CD4-positive, alpha-beta T cell (primary cell): ENCODE measurements at regions not wholly inside any gene's neighbourhood (a gene's known extent, or its start where the extent isn't known, plus 50 kb on each side); places are given as distances from the start of the nearest gene placed in this dataset.

ENCODE experiments used
- ATAC-seq: fragments of 200-7000 bp; cut with Tn5 transposase; one replicate; pipeline ENCODE4 v1.10.0; 2022; ENCODE audit warnings: mild to moderate bottlenecking; ENCODE audit not compliant: poor library complexity
- CTCF ChIA-PET: fragments of 350-600 bp; sonication (Branson Sonifier 250); formaldehyde crosslinking; loops from one replicate; lab custom pipeline; 2021; ENCODE audit warnings: antibody characterized with exemption, inconsistent platforms; lab: Charles Lee
- POLR2A ChIA-PET: fragments of 350-600 bp; sonication (Branson Sonifier 250); formaldehyde crosslinking; loops from one replicate; lab custom pipeline; 2021; ENCODE audit warnings: antibody characterized with exemption, inconsistent platforms; lab: Charles Lee
- DNase-seq, 14 experiments: peaks; one replicate each; pipeline ENCODE4 v3.0.0-alpha.2; 2013 to 2020; ENCODE audit warnings: mixed read lengths in 2 of 14
- H3K27ac ChIP-seq, 2 donors: one replicate each; pipeline versions ENCODE4 v1.5.1 to v1.7.0; 2013; ENCODE audit warnings: low read length in 2 of 2, low read depth in 1 of 2, mild to moderate bottlenecking in 1 of 2
- H3K27me3 ChIP-seq, 2 experiments: 1 replicate in 1 of 2; 2 replicates in 1 of 2; pipeline versions ENCODE4 v1.6.1 to v1.7.0; 2013; ENCODE audit warnings: low read length in 2 of 2, control low read depth in 1 of 2, mild to moderate bottlenecking in 1 of 2, moderate library complexity in 1 of 2; ENCODE audit not compliant: insufficient read depth in 2 of 2, control insufficient read depth in 1 of 2
- H3K36me3 ChIP-seq: one replicate; pipeline ENCODE4 v1.6.1; 2013; ENCODE audit warnings: low read length, control low read depth; ENCODE audit not compliant: insufficient read depth
- H3K4me1 ChIP-seq: one replicate; pipeline ENCODE4 v1.6.1; 2013; ENCODE audit warnings: low read length, control low read depth; ENCODE audit not compliant: insufficient read depth
- H3K4me3 ChIP-seq: one replicate; pipeline ENCODE4 v1.5.1; 2013; ENCODE audit warnings: mild to moderate bottlenecking, low read length, moderate library complexity
- H3K9me3 ChIP-seq, 2 experiments: 1 replicate in 1 of 2; 2 replicates in 1 of 2; pipeline versions ENCODE4 v1.6.1 to v1.7.0; 2013; ENCODE audit warnings: low read length in 2 of 2, mild to moderate bottlenecking in 2 of 2, control low read depth in 1 of 2, moderate library complexity in 1 of 2; ENCODE audit not compliant: control insufficient read depth in 1 of 2, insufficient read depth in 1 of 2
- H3K27ac Mint-ChIP-seq: one replicate; pipeline ENCODE4 v1.8.0; 2020; ENCODE audit warnings: mixed read lengths
- H3K27me3 Mint-ChIP-seq: one replicate; pipeline ENCODE4 v1.8.0; 2021; ENCODE audit warnings: mixed read lengths
- H3K36me3 Mint-ChIP-seq: one replicate; pipeline ENCODE4 v1.8.0; 2021; ENCODE audit warnings: low read depth, mixed read lengths
- H3K4me1 Mint-ChIP-seq: one replicate; pipeline ENCODE4 v1.8.0; 2021; ENCODE audit warnings: low read depth, mixed read lengths
- H3K4me3 Mint-ChIP-seq: one replicate; pipeline ENCODE4 v1.8.0; 2020; ENCODE audit warnings: mild to moderate bottlenecking, mixed read lengths
- H3K9me3 Mint-ChIP-seq: one replicate; pipeline ENCODE4 v1.8.0; 2020; ENCODE audit warnings: mixed read lengths
- intact Hi-C, 2 experiments: fragments of 100-400 bp; cut with DNase I in 1 of 2; cut with micrococcal nuclease in 1 of 2; formaldehyde crosslinking; loops; one replicate each; pipeline versions ENCODE4 v1.15.1 to v1.9.0; 2023 to 2025; cut with DNase I, micrococcal nuclease
- TF ChIP-seq, protein P1 (sequence below): fragments of 200-600 bp; IDR thresholded peaks from one replicate; pipeline ENCODE4 v1.8.0; 2022; ENCODE audit warnings: antibody characterized with exemption, mild to moderate bottlenecking

DNA sequence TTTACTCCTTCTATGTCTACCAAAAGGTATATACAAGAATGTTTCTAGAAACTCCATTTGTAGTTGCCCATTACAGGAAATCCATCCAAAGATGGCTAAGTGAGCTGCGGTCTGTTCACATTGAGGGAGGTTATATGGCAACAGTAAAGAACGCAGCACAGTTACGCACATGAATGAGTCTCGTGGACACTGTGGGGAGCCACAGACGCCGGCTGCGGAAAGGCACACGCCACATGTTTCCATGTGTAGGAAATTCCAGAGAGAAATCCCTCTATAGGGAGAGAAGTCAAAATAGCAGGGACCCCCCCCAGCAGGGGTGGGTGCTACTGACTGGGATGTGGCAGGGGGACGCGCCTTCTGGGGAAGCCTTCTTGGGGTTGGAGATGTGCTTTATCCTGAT is 139.0 kb upstream of the NCOR2 start:
- TF ChIP-seq, protein P1, sequence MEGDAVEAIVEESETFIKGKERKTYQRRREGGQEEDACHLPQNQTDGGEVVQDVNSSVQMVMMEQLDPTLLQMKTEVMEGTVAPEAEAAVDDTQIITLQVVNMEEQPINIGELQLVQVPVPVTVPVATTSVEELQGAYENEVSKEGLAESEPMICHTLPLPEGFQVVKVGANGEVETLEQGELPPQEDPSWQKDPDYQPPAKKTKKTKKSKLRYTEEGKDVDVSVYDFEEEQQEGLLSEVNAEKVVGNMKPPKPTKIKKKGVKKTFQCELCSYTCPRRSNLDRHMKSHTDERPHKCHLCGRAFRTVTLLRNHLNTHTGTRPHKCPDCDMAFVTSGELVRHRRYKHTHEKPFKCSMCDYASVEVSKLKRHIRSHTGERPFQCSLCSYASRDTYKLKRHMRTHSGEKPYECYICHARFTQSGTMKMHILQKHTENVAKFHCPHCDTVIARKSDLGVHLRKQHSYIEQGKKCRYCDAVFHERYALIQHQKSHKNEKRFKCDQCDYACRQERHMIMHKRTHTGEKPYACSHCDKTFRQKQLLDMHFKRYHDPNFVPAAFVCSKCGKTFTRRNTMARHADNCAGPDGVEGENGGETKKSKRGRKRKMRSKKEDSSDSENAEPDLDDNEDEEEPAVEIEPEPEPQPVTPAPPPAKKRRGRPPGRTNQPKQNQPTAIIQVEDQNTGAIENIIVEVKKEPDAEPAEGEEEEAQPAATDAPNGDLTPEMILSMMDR, result no peak
- ChIA-PET CTCF (no interaction called here), POLR2A (no interaction called here)
- Mint-ChIP-seq H3K4me1 (no peaks in the 10 kb centered on the region), H3K4me3 (no peak overlapping the region), H3K27ac (no peak overlapping the region), H3K27me3 (no peaks in the 10 kb centered on the region), H3K36me3 (no peaks in the 10 kb centered on the region), H3K9me3 (no peaks in the 10 kb centered on the region)
- DNase-seq, result no peak
- Histone ChIP-seq H3K4me1 (no peaks in the 10 kb centered on the region), H3K4me3 (no peak overlapping the region), H3K36me3 (no peaks in the 10 kb centered on the region), H3K27ac (no peak overlapping the region), H3K27me3 (no peaks in the 10 kb centered on the region), H3K9me3 (peaks cover 0 to 10% of the 10 kb centered on the region in 2 experiments)
- intact Hi-C loops, result no loop called here
- ATAC-seq, result no peak

DNA sequence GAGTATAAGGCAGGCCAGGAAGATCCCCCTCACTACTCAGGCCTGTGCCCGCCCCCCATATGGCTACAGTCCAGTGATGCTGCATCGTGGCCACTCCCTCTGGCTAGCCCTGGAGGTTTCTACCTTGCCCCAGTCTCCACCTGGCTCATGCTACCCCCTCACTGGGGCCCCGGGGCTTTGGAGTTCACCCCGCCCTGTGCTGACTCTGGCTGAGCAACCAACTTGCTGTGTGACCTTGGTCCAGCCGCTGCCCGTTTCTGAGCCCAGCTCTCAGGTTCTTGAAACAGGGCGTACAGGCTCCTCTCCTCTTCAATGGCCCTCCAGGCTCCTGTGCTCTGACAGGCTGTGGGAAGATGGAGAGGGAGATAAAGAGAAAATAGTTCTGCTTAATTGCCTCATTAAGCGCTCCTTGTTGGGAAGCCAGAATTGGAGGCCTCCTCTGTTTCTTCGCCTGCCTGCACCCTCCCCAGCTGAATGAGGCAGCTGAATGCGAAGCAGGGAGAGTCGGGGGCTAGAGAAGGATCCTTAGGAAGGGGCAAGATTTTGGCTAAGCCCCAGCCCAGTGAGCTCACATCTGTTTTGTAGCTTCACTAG is 138.2 kb upstream of the NCOR2 start:
- Histone ChIP-seq H3K4me3 (no peak overlapping the region), H3K27me3 (no peaks in the 10 kb centered on the region), H3K9me3 (peaks cover 0 to 10% of the 10 kb centered on the region in 2 experiments), H3K36me3 (no peaks in the 10 kb centered on the region), H3K4me1 (no peaks in the 10 kb centered on the region), H3K27ac (no peak overlapping the region)
- Mint-ChIP-seq H3K9me3 (no peaks in the 10 kb centered on the region), H3K27me3 (no peaks in the 10 kb centered on the region), H3K36me3 (no peaks in the 10 kb centered on the region), H3K27ac (no peak overlapping the region), H3K4me1 (no peaks in the 10 kb centered on the region), H3K4me3 (no peak overlapping the region)
- DNase-seq (no peak), ATAC-seq (no peak)
- TF ChIP-seq, protein P1, result no peak
- CTCF ChIA-PET, result no interaction called here
- intact Hi-C loops, result no loop called here
- POLR2A ChIA-PET, result no interaction called here

DNA sequence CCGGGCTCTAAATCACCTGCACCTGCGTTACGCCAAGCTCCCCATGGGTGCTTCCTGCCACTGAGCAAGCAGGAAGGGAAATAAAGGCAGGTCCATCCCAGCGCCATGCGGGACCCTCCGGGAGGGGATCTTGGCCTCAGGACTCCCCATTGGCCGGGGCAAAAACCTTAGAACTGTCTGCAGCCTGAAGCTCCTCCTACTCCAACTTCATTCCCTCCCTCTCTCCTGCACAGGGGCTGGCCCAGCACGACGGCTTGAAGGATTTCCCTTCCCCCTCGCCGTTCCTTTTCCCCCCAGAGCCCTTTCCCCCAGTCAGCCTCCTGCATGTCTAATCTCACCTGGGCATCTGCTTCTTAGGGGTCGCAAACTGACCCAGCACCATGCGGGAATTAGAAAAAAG is 137.2 kb upstream of the NCOR2 start:
- Histone ChIP-seq H3K27ac (no peak overlapping the region), H3K4me1 (no peaks in the 10 kb centered on the region), H3K27me3 (no peaks in the 10 kb centered on the region), H3K9me3 (peaks cover 0 to 10% of the 10 kb centered on the region in 2 experiments), H3K36me3 (no peaks in the 10 kb centered on the region), H3K4me3 (no peak overlapping the region)
- Mint-ChIP-seq H3K27me3 (no peaks in the 10 kb centered on the region), H3K36me3 (no peaks in the 10 kb centered on the region), H3K4me3 (no peak overlapping the region), H3K27ac (no peak overlapping the region), H3K4me1 (no peaks in the 10 kb centered on the region), H3K9me3 (no peaks in the 10 kb centered on the region)
- ATAC-seq, result no peak
- intact Hi-C loops, result no loop called here
- DNase-seq, result no peak
- TF ChIP-seq, protein P1, result no peak
- ChIA-PET POLR2A (no interaction called here), CTCF (no interaction called here)
